ENCODE measurements at regions not wholly inside any gene's neighbourhood (a gene's known extent, or its start where the extent isn't known, plus 50 kb on each side); places are given as distances from the start of the nearest gene placed in this dataset.

DNA sequence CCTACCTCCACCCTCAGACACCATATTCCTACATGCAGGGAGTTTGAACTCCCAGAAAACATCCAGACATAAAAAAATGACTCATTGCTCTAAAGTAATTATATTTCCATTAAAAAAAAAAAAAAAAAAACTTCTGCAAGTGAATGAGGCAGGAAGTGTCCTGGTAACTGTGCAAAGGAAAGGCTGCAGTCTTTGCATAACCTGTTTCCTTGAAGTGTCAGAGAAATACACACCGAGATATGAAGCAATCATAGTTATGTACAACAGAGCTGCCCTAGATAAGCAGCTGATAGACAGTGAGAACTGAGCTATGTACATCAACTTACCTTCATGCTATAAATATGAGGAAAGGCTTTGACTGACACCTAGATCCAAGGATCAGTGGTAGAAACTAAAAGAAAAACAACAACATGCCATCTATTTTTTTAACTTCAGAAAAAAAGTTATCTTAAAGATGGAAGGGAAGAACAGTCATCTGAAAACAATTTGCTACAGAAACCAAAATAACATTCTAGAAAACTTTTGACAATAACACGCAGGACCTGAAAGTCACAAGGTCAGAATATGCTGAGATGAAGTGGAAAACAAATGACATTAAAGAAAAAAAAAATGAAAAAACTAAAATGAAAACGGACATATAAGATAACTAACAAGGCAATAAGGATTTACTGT lies 263.2 kb downstream of the SEC23A start:
- no peak for DNase-seq

- no peak for DNase-seq
Measured at GRCh38 chr14:38838979-38839323, 264.1 kb downstream of the SEC23A start.

- DNase-seq, result no peak
Measured at GRCh38 chr14:38838049-38838978, 264.7 kb downstream of the SEC23A start.

DNA sequence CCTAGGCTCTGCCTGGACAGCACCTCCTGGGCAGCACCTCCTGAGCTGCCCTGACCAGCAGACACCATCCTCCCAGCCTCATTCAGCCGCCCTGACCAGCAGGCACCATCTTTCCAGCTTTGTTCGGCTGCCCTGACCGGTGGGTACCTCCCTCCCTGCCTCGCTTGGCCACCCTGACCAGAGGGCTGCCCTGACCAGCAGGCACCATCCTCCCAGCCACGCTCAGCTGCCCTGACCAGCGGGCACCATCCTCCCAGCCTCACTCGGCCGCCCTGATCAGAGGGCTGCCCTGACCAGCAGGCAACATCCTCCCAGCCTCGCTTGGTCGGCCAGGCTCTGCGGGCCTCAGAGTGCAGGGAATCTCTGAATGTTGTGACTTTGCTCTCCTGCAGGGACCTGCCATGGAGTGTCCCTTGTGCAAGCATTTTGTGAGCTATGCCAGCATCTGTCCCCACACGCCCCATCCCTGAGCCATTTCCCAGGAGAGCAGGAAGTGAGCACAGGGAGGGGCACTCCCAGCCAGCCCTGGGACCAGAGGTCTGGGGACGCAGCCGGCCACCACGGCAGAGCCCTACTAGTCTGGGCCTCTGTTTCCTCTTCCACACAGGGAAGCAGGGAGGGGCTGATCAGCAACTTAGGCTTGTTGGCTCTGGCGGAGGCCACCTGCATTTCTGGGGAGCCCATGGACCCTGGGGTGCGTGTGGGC lies 265.5 kb downstream of the SEC23A start:
- no peak for DNase-seq

DNA sequence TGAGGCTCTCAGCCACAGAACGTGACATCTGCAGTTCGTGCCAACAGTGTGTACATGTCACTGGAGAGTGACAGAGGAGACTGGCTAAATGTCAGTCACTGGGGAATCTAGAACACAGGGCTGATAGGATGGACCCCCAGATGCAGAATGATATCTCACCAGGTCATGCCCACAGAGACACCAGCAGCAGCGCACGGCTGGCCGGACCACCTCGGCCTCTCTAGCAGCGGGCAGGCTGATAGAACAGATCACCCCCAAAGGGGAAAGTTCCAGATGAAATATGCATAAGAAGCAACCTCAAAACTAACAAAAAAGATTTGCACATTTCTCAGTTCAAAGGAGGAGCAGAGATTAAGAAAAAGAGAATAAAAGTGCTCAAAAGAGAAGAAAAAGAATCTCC lies 266.5 kb downstream of the SEC23A start:
- DNase-seq, result no peak

DNA sequence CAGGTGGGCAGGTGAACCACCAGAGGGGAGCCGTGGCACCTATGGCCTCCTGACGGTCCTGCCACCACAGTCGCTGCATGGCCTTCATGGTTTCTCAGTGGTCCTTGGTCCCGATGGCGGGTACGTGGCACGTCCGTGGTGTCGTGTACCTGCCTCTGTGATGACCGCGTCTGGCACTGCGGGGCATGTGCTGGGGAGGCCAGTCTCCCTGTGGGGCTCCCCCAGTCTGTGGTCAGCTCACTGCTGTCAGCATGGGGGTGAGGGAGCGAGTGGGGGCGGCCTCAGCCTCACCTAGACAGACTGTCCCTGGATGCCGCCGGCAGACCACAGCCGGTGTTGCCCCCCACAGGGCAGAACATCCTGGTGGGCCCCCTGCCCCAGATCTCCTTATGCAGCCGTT lies 267.2 kb downstream of the SEC23A start:
- DNase-seq, result no peak

- DNase-seq, result no peak
Measured at GRCh38 chr14:38828183-38828827, 274.7 kb downstream of the SEC23A start.

GRCh38 chr14:38824706-38825105 lies 278.3 kb downstream of the SEC23A start:
- DNase-seq, result no peak

DNA sequence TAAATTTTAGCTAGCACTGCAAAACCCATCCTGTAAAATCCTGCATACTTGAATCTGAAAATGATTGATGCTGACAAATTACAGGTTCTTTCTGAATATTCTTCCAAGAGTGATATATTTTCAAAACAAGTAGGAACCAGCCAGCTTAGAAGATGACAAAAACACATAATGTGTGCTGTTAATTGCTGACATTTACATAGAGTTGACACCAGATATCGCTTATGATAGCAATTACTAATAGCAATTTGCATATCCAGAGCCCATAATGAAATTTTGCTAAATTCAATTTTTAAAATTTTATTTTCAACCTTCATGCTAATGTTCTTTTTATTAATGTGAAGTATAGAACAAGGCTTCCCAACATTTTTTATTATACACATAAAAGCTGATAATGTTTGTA lies 284.5 kb downstream of the SEC23A start:
- no peak for DNase-seq

DNA sequence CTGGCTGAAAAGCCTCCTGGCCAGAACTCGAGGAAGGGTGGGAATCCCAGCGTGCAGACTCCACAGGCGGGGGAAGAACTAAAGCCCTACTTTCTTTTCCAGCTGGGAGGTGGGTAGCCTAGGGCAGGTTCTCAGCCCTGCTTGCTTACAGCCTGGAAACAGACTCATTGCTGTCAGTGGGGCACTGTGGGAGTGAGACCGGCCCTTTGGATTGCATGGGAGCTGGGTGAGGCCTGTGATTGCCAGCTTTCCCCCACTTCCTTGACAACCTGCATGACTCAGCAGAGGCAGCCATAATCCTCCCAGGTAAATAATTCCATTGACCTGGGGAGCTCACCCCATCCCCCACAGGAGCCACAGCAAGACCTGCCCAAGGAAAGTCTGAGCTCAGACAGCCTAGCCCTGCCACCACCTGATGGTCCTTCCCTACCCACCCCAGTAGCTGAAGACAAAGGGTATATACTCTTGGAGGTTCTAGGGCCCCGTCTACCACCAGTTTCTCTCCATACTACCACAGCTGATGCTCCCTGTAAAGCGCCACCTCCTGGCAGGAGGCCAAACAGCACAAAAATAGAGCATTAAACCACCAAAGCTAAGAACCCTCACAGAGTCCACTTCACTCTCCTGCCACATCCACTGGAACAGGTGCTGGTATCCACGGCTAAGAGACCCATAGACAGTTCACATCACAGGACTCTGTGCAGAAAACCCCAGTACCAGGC lies 294.1 kb downstream of the SEC23A start:
- no peak for DNase-seq

- DNase-seq, result no peak
Measured at GRCh38 chr14:38799671-38800070, 303.4 kb downstream of the SEC23A start.

GRCh38 chr14:38794677-38795076 lies 308.4 kb downstream of the SEC23A start:
- no peak for DNase-seq

DNA sequence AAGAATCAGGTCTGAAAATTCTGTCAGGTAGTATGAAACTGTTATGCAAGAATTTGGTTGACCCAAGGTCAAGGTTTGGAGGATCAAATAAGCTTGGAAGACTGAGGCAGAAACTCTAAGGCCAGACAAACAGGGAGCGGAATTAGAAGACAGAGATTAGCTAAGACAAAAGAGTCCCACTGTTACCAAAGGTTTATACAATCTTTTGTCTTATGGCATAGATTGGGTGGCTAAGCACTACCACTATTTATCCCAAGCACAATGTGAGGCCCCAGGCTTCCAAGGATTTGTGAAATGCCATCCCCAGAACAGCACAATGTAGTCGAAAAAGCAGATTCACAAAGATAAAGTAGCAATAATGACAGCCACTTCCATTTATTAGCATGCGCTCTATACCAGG lies 311.2 kb downstream of the SEC23A start:
- no peak for DNase-seq

DNA sequence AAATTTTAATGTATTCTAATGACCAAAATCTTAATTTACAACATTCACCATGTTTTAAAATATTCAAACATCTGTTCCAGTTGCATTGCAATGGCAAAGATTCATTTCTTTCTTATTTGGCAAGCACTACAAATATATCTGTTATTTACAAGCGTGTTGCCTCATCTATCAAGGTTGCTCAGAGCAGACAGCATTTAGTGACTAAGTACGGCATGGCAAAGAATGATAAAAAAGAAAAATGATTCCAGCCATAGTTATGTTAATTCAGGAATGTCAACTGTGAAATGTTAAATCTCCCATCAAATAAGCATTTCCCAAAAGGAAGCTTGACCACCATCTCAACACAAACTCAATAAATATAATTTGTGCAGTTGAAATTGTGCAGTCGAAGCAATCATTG lies 312.1 kb downstream of the SEC23A start:
- DNase-seq, result no peak

GRCh38 chr14:38789805-38790204 lies 313.2 kb downstream of the SEC23A start:
- DNase-seq, result no peak

DNA sequence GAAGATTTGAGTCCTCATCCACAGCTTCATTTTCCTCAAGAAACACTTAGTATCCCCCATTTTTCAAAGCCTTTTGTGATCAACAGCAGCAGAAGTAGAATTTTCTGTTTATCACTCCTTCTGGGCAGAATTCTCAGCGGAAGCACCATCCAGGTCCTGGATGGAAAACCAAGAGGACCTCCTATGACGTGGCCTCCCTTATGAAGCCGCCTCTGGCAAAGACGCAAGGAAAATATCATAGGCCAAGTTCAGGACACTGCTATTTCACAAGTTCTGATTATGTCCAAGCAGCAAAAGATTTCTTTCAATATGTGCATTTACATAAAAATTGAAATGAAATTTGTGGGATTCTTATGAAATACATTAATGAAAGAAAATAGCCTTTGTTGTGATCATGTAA lies 315.0 kb downstream of the SEC23A start:
- DNase-seq, result no peak

DNA sequence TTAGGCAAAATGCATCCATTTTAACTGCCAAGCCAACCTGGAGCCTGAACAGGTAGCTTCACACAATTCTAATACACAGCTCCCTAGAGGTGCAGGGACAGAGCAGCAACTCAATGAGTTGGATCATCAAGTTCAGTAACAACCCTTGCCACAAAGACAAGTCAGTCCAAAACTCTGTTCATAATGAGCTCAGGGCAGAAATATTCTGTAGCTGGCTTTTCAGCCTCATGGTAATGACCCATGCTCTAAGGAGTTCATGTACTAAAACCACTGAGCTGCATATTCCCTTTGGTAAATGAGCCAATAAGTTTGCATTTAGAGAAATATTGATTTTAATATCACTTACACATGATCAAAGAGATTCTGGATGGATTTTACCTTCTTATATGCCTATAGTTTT lies 316.1 kb downstream of the SEC23A start:
- no peak for DNase-seq

DNA sequence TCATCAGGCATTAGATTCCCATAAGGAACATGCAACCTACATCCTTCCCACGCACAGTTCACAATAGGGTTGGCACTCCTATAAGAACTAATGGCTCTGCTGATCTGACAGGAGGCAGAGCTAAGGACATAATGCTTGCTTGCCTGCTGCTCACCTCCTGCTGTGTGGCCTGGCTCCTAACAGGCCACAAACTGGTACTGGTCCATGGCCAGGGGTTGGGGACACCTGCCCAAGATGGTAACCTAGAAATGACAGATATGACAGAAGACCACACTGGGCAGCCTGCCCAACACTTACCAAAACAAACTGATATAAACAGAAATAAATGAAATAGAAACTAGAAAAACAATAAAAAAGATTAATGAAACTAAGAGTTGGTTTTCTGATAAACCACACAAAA lies 325.6 kb downstream of the SEC23A start:
- DNase-seq, result no peak

GRCh38 chr14:38775986-38776385 lies 327.0 kb downstream of the SEC23A start:
- no peak for DNase-seq

DNA sequence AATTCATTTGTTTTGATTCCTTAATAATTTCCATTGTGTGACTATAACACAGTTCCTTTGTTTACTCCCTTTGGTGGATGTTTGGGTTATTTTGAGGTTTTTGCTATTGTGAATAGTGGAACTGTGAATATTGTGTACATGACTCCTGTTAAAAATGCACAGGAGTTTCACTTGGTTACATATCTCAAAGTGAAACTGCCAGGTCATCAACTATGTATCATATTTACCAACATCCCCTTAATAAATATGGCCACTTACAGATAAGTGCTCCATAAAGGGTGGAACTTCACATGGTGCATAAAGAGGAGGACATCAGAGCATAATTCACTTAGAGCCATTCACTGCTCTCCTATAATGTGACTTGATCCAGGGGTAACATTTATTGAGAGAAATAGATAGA lies 328.9 kb downstream of the SEC23A start:
- no peak for DNase-seq

- DNase-seq, result no peak
Measured at GRCh38 chr14:38770251-38770650, 332.8 kb downstream of the SEC23A start.

GRCh38 chr14:38762845-38763244 lies 340.2 kb downstream of the SEC23A start:
- DNase-seq, result no peak

DNA sequence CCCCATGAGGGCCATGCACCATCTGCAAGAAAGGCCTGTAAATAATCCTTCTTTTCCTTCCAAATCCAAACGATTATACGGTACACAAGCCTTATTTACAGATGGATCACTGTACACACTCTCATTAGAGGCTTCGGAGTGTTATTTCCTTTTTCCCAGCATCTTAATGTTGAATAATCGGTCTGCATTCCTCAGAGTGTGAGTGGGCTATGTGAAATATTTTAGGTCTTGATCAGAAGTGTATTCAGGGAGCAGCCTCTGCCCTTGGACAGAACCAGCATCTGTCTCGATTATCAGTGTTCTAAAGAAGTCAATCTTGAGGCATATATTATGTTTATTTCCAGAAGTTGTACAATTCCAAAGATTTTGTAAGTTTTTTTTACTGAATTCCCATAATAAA lies 340.6 kb downstream of the SEC23A start:
- DNase-seq, result no peak

Measured in DMS153 (cell line).